ENCODE measurements at regions not wholly inside any gene's neighbourhood (a gene's known extent, or its start where the extent isn't known, plus 50 kb on each side); places are given as distances from the start of the nearest gene placed in this dataset.

DNA sequence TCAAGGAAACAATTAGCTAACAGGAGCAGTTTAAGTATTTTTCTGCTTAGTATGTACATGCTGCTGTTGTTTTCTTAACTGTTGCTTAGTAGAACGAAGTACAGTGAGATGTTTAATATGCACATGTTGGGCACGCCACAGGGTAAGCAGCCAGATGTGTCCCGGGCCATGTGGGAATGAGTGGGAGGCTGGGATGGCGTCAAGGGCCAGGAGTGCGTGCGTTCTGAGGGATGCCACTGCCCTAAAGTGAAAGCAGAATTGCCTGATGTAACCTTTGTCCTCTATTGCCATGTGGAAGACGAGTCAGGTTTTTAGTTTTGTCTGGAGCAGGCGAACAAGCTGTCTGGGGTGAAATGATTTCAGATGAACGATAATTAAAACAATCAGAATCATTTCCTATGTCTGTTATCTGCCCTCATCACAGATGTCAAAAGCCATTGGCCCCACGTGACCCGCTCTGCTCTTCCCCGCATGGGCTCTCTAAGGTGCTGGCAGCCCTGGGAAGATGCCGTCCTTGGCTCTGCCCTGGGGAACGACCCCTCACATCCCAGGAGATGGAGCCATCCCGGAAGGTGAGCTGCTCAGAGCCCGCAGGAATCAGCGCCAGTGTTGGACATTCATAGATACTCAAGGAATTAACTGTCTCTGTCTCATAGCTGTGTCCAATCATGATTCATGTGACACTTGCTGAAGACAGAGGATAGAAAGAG is 356.6 kb upstream of the IRX4 start:
- FAIRE-seq (no peak), DNase-seq (ENCODE audit: low read depth) (no peak)
- Histone ChIP-seq H3K79me2 (ENCODE audit: insufficient read depth, low read length) (no peaks in the 10 kb centered on the region), H3K4me1 (ENCODE audit: insufficient read depth, low read length) (no peaks in the 10 kb centered on the region), H3K4me2 (ENCODE audit: low read length) (no peak overlapping the region), H3K27me3 (ENCODE audit: insufficient read depth, low read length) (no peaks in the 10 kb centered on the region), H3K9me3 (ENCODE audit: insufficient read depth, low read depth, low read length) (no peaks in the 10 kb centered on the region), H4K20me1 (ENCODE audit: insufficient read depth, low read length) (no peaks in the 10 kb centered on the region), H3K27ac (ENCODE audit: low read depth, low read length) (no peak overlapping the region), H3K4me3 (ENCODE audit: insufficient read depth, low read depth, low read length) (no peak overlapping the region), H3K9ac (ENCODE audit: low read length) (no peak overlapping the region), H2AFZ (ENCODE audit: low read depth, low read length) (no peak overlapping the region), H3K36me3 (ENCODE audit: insufficient read depth, low read length) (no peaks in the 10 kb centered on the region)
- Mint-ChIP-seq H3K36me3 (ENCODE audit: low read depth, unreplicated experiment) (no peaks in the 10 kb centered on the region), H3K4me3 (ENCODE audit: unreplicated experiment) (no peak overlapping the region), H3K27me3 (ENCODE audit: low read depth, unreplicated experiment) (peaks cover 10% of the 10 kb centered on the region), H3K4me1 (ENCODE audit: low read depth, unreplicated experiment) (peaks cover 3% of the 10 kb centered on the region), H3K27ac (ENCODE audit: unreplicated experiment) (peak overlapping the region; percentile 72), H3K9me3 (ENCODE audit: unreplicated experiment) (peaks cover 6% of the 10 kb centered on the region)
- TF ChIP-seq, protein P1, sequence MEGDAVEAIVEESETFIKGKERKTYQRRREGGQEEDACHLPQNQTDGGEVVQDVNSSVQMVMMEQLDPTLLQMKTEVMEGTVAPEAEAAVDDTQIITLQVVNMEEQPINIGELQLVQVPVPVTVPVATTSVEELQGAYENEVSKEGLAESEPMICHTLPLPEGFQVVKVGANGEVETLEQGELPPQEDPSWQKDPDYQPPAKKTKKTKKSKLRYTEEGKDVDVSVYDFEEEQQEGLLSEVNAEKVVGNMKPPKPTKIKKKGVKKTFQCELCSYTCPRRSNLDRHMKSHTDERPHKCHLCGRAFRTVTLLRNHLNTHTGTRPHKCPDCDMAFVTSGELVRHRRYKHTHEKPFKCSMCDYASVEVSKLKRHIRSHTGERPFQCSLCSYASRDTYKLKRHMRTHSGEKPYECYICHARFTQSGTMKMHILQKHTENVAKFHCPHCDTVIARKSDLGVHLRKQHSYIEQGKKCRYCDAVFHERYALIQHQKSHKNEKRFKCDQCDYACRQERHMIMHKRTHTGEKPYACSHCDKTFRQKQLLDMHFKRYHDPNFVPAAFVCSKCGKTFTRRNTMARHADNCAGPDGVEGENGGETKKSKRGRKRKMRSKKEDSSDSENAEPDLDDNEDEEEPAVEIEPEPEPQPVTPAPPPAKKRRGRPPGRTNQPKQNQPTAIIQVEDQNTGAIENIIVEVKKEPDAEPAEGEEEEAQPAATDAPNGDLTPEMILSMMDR (IDR thresholded peaks at IDR 0.05; ENCODE audit: insufficient read depth, low read depth, low read length) = no peak
- TF ChIP-seq EZH2 (IDR thresholded peaks at IDR 0.05; ENCODE audit: insufficient read depth, low read length) = no peak

DNA sequence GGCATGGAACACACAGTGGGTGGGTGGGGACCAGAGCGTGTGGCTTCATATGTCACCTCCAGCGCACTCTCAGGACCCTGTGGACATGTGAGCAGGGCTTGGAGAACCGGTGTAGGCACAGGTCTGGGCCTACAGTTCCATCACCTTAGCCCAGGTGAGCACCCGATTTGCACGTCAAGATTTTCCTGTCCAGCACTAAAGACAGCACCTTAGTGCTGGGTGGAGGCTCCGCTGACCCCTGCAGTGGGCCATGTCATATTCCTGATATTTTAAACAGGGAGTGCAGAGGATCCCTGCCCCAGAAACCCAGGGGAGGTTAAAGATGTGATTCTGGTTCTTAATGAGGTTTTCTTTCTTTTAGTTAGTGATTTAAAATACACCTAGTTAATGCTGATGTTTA is 356.0 kb upstream of the IRX4 start:
- FAIRE-seq = no peak
- Histone ChIP-seq H2AFZ (ENCODE audit: low read depth, low read length) (no peak overlapping the region), H3K4me1 (ENCODE audit: insufficient read depth, low read length) (no peaks in the 10 kb centered on the region), H3K27me3 (ENCODE audit: insufficient read depth, low read length) (no peaks in the 10 kb centered on the region), H3K4me3 (ENCODE audit: insufficient read depth, low read depth, low read length) (no peak overlapping the region), H3K9ac (ENCODE audit: low read length) (no peak overlapping the region), H3K27ac (ENCODE audit: low read depth, low read length) (no peak overlapping the region), H3K79me2 (ENCODE audit: insufficient read depth, low read length) (no peaks in the 10 kb centered on the region), H3K9me3 (ENCODE audit: insufficient read depth, low read depth, low read length) (no peaks in the 10 kb centered on the region), H3K4me2 (ENCODE audit: low read length) (no peak overlapping the region), H4K20me1 (ENCODE audit: insufficient read depth, low read length) (no peaks in the 10 kb centered on the region), H3K36me3 (ENCODE audit: insufficient read depth, low read length) (no peaks in the 10 kb centered on the region)
- no peak for DNase-seq (ENCODE audit: low read depth)
- H3K4me1 Mint-ChIP-seq (ENCODE audit: low read depth, unreplicated experiment) = peaks cover 3% of the 10 kb centered on the region
- H3K36me3 Mint-ChIP-seq (ENCODE audit: low read depth, unreplicated experiment) = no peaks in the 10 kb centered on the region
- no peak overlapping the region for H3K27ac Mint-ChIP-seq (ENCODE audit: unreplicated experiment)
- peaks cover 12% of the 10 kb centered on the region for H3K9me3 Mint-ChIP-seq (ENCODE audit: unreplicated experiment)
- peaks cover 9% of the 10 kb centered on the region for H3K27me3 Mint-ChIP-seq (ENCODE audit: low read depth, unreplicated experiment)
- H3K4me3 Mint-ChIP-seq (ENCODE audit: unreplicated experiment) = no peak overlapping the region
- TF ChIP-seq, protein P1 (IDR thresholded peaks at IDR 0.05; ENCODE audit: insufficient read depth, low read depth, low read length) = no peak

DNA sequence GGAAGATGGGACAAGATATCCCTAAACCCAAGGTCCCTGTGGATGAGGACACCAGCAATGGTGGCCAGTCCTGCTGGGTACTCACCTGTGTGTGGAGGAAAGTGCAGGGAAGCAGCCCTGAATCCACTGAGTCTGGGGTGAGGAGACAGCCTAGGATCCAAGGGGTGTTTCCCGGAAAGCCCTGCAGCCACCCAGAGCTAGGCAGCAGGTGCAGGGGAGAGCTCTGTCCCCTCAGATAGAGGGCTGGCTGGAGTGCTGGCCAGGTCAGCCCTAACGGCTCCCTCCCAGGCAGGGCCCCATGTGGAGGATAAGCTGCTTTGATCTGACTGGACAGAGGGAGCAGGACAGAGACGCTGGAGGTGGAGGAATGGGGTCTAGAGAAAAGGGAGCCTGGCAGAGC is 344.7 kb upstream of the IRX4 start:
- Mint-ChIP-seq H3K27me3 (ENCODE audit: low read depth, unreplicated experiment) (peaks cover 33% of the 10 kb centered on the region), H3K27ac (ENCODE audit: unreplicated experiment) (no peak overlapping the region), H3K4me1 (ENCODE audit: low read depth, unreplicated experiment) (no peaks in the 10 kb centered on the region), H3K9me3 (ENCODE audit: unreplicated experiment) (no peaks in the 10 kb centered on the region), H3K4me3 (ENCODE audit: unreplicated experiment) (no peak overlapping the region), H3K36me3 (ENCODE audit: low read depth, unreplicated experiment) (no peaks in the 10 kb centered on the region)
- Histone ChIP-seq H3K9me3 (ENCODE audit: insufficient read depth, low read depth, low read length) (peaks cover 5% of the 10 kb centered on the region), H3K27me3 (ENCODE audit: insufficient read depth, low read length) (no peaks in the 10 kb centered on the region), H3K9ac (ENCODE audit: low read length) (no peak overlapping the region), H3K4me3 (ENCODE audit: insufficient read depth, low read depth, low read length) (no peak overlapping the region), H3K27ac (ENCODE audit: low read depth, low read length) (no peak overlapping the region), H3K4me1 (ENCODE audit: insufficient read depth, low read length) (no peaks in the 10 kb centered on the region), H2AFZ (ENCODE audit: low read depth, low read length) (no peak overlapping the region), H3K4me2 (ENCODE audit: low read length) (no peak overlapping the region), H3K36me3 (ENCODE audit: insufficient read depth, low read length) (no peaks in the 10 kb centered on the region), H4K20me1 (ENCODE audit: insufficient read depth, low read length) (no peaks in the 10 kb centered on the region), H3K79me2 (ENCODE audit: insufficient read depth, low read length) (no peaks in the 10 kb centered on the region)
- FAIRE-seq (no peak), DNase-seq (ENCODE audit: low read depth) (no peak)
- TF ChIP-seq EZH2 (IDR thresholded peaks at IDR 0.05; ENCODE audit: insufficient read depth, low read length) = no peak
- TF ChIP-seq, protein P1 (IDR thresholded peaks at IDR 0.05; ENCODE audit: insufficient read depth, low read depth, low read length) = no peak

Data from astrocyte (in vitro differentiated cells and primary cell).